ENCODE measurements at regions not wholly inside any gene's neighbourhood (a gene's known extent, or its start where the extent isn't known, plus 50 kb on each side); places are given as distances from the start of the nearest gene placed in this dataset.

- TF ChIP-seq CTCF (IDR thresholded peaks at IDR 0.05) (no peak), POLR2A (IDR thresholded peaks at IDR 0.05) (no peak)
Measured at GRCh38 chr12:115205755-115206308, 521.9 kb upstream of the TBX3 start.
